Subcutaneous abdominal adipose tissue (tissue), 5 donors: ENCODE measurements at regions not wholly inside any gene's neighbourhood (a gene's known extent, or its start where the extent isn't known, plus 50 kb on each side); places are given as distances from the start of the nearest gene placed in this dataset.

Source experiments
- H3K27ac ChIP-seq: one replicate; pipeline ENCODE4 v1.7.0; 2013; ENCODE audit warnings: low read depth, mild to moderate bottlenecking, inconsistent platforms, low read length, moderate library complexity
- H3K27me3 ChIP-seq, 5 donors: one replicate each; pipeline ENCODE4 v1.7.0; 2013; ENCODE audit warnings: low read length in 5 of 5, inconsistent platforms in 1 of 5; ENCODE audit not compliant: control insufficient read depth in 5 of 5, insufficient read depth in 4 of 5
- H3K36me3 ChIP-seq, 5 donors: one replicate each; pipeline ENCODE4 v1.7.0; 2013; ENCODE audit warnings: low read length in 5 of 5; ENCODE audit not compliant: control insufficient read depth in 5 of 5, insufficient read depth in 5 of 5
- H3K4me1 ChIP-seq, 5 donors: one replicate each; pipeline ENCODE4 v1.7.0; 2013; ENCODE audit warnings: low read length in 5 of 5, mild to moderate bottlenecking in 3 of 5, moderate library complexity in 1 of 5; ENCODE audit not compliant: control insufficient read depth in 5 of 5, insufficient read depth in 5 of 5
- H3K4me3 ChIP-seq, 5 donors: one replicate each; pipeline ENCODE4 v1.7.0; 2013; ENCODE audit warnings: low read length in 5 of 5, low read depth in 1 of 5
- H3K9ac ChIP-seq, 5 donors: one replicate each; pipeline ENCODE4 v1.7.0; 2013; ENCODE audit warnings: low read length in 5 of 5, mild to moderate bottlenecking in 4 of 5, moderate library complexity in 3 of 5
- H3K9me3 ChIP-seq, 5 donors: one replicate each; pipeline ENCODE4 v1.7.0; 2013; ENCODE audit warnings: low read length in 5 of 5; ENCODE audit not compliant: control insufficient read depth in 5 of 5
- donor health status: healthy.
- donor health status: healthy.
- donor health status: healthy.
- donor health status: healthy.
- donor health status: healthy.

- Histone ChIP-seq H3K4me1 (no peaks in the 10 kb centered on the region), H3K4me3 (no peak overlapping the region), H3K36me3 (no peaks in the 10 kb centered on the region), H3K27ac (no peak overlapping the region), H3K9me3 (peaks cover 0 to 7% (median 6%) of the 10 kb centered on the region in 5 donors), H3K27me3 (peaks cover 0 to 16% (median 13%) of the 10 kb centered on the region in 5 donors), H3K9ac (no peak overlapping the region)
Observed at GRCh38 chr17:72534265-72534664, 413.4 kb downstream of the SOX9 start.

GRCh38 chr17:72534776-72535175 lies 414.0 kb downstream of the SOX9 start:
- Histone ChIP-seq H3K4me3 (no peak overlapping the region), H3K9me3 (peaks cover 0 to 7% (median 6%) of the 10 kb centered on the region in 5 donors), H3K27ac (no peak overlapping the region), H3K9ac (no peak overlapping the region), H3K4me1 (peaks cover 0 to 4% (median under 1%) of the 10 kb centered on the region in 5 donors), H3K36me3 (no peaks in the 10 kb centered on the region), H3K27me3 (peaks cover 0 to 18% (median 13%) of the 10 kb centered on the region in 5 donors)

- Histone ChIP-seq H3K27ac (no peak overlapping the region), H3K9me3 (peaks cover 0 to 7% (median 6%) of the 10 kb centered on the region in 5 donors), H3K9ac (no peak overlapping the region), H3K27me3 (peaks cover 0 to 18% (median 13%) of the 10 kb centered on the region in 5 donors), H3K4me1 (peaks cover 0 to 7% (median 5%) of the 10 kb centered on the region in 5 donors), H3K4me3 (no peak overlapping the region), H3K36me3 (no peaks in the 10 kb centered on the region)
Observed at GRCh38 chr17:72535346-72535745, 414.5 kb downstream of the SOX9 start.

- Histone ChIP-seq H3K27ac (no peak overlapping the region), H3K4me3 (no peak overlapping the region), H3K27me3 (peaks cover 0 to 18% (median 13%) of the 10 kb centered on the region in 5 donors), H3K4me1 (peaks cover 0 to 10% (median 9%) of the 10 kb centered on the region in 5 donors), H3K9me3 (peaks cover 0 to 7% (median 6%) of the 10 kb centered on the region in 5 donors), H3K36me3 (no peaks in the 10 kb centered on the region), H3K9ac (no peak overlapping the region)
Observed at GRCh38 chr17:72535779-72536178, 415.0 kb downstream of the SOX9 start.

- peaks cover 0 to 18% (median 13%) of the 10 kb centered on the region in 5 donors for H3K27me3 ChIP-seq
- no peak overlapping the region for H3K27ac ChIP-seq
- H3K36me3 ChIP-seq = no peaks in the 10 kb centered on the region
- no peak overlapping the region for H3K4me3 ChIP-seq
- H3K9me3 ChIP-seq = peaks cover 0 to 7% (median 6%) of the 10 kb centered on the region in 5 donors
- no peak overlapping the region for H3K9ac ChIP-seq
- H3K4me1 ChIP-seq = peaks cover 0 to 10% (median 9%) of the 10 kb centered on the region in 5 donors
Observed at GRCh38 chr17:72536788-72537187, 416.0 kb downstream of the SOX9 start.

DNA sequence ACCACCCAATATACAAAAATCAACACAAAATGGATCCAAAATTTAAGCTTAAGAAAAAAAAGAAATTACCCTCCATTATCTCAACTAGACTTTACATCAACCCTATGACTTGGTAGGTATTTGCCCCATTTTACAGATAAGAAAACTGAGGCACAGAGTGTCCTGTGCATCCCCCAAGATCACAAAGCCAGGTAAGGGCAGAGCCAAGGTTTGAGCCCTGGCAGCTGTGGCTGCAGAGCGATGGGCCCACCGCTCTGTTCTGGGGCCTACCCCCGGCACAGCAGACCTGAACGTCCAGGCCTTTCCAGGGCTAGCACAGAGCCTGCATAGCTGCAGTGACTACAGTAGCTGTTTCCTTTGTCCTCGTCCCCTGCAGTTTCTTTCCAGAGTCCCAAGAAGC lies 417.6 kb downstream of the SOX9 start:
- no peak overlapping the region for H3K9ac ChIP-seq
- H3K9me3 ChIP-seq = peaks cover 0 to 7% (median 6%) of the 10 kb centered on the region in 5 donors
- no peak overlapping the region for H3K27ac ChIP-seq
- H3K4me3 ChIP-seq = no peak overlapping the region
- no peaks in the 10 kb centered on the region for H3K36me3 ChIP-seq
- H3K4me1 ChIP-seq = peaks cover 0 to 10% (median 9%) of the 10 kb centered on the region in 5 donors
- H3K27me3 ChIP-seq = peaks cover 1 to 24% (median 18%) of the 10 kb centered on the region in 5 donors

- Histone ChIP-seq H3K36me3 (no peaks in the 10 kb centered on the region), H3K27me3 (peaks cover 3 to 24% (median 20%) of the 10 kb centered on the region in 5 donors), H3K4me3 (no peak overlapping the region), H3K27ac (no peak overlapping the region), H3K9ac (no peak overlapping the region), H3K9me3 (peaks cover 0 to 7% (median 4%) of the 10 kb centered on the region in 5 donors), H3K4me1 (peaks cover 0 to 10% (median 9%) of the 10 kb centered on the region in 5 donors)
Observed at GRCh38 chr17:72538901-72539352, 418.1 kb downstream of the SOX9 start.

GRCh38 chr17:72539981-72540897 lies 419.4 kb downstream of the SOX9 start:
- Histone ChIP-seq H3K9me3 (no peaks in the 10 kb centered on the region), H3K9ac (no peak overlapping the region), H3K36me3 (no peaks in the 10 kb centered on the region), H3K27ac (no peak overlapping the region), H3K4me1 (peaks cover 0 to 10% (median 9%) of the 10 kb centered on the region in 5 donors), H3K27me3 (peaks cover 3 to 24% (median 20%) of the 10 kb centered on the region in 5 donors), H3K4me3 (peak overlapping the region; percentile 21 to 47 (median 42))

DNA sequence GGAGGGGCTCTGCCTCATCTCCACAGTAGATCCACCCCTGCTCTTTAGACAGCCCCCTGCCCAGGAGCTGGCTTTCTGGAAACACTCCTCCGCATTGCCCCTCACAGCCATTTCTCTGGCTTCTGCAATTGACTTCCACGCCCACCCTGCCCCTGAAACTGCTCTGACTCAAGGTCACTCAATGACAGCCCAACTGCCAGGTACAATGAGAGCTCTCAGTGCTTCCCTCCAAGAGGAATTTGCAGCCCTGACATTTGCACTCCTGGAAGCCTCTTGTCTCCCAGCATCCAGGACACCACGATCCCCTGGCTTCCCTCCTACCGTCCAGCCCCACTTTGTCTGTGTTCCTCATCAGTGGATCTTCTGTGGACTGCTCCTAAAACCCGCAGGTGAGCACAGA lies 421.5 kb downstream of the SOX9 start:
- H3K27me3 ChIP-seq = peaks cover 3 to 17% (median 8%) of the 10 kb centered on the region in 5 donors
- no peak overlapping the region for H3K9ac ChIP-seq
- H3K4me1 ChIP-seq = peaks cover 0 to 10% (median 9%) of the 10 kb centered on the region in 5 donors
- no peaks in the 10 kb centered on the region for H3K36me3 ChIP-seq
- H3K4me3 ChIP-seq = no peak overlapping the region
- H3K27ac ChIP-seq = no peak overlapping the region
- H3K9me3 ChIP-seq = no peaks in the 10 kb centered on the region

DNA sequence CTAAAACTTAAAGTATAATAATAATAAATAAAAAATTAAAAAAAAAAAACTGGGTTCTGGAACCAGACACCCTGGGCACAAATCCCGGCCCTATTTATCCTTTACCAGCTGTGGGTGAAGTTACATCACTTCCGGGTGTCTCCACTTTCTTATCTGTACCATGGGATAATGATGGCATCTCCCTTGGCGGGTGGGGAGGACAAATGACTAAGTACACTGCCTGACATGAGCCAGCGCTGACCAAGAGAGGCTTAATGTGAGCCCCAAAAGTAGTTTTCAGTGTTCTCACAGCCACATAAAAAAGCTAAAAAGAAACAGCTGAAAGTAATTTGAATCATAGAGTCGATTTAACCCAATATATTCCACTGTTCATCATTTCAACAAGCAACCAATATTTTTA lies 424.9 kb downstream of the SOX9 start:
- Histone ChIP-seq H3K4me3 (no peak overlapping the region), H3K4me1 (no peaks in the 10 kb centered on the region), H3K27ac (no peak overlapping the region), H3K27me3 (peaks cover 3 to 8% (median 6%) of the 10 kb centered on the region in 5 donors), H3K9ac (no peak overlapping the region), H3K36me3 (no peaks in the 10 kb centered on the region), H3K9me3 (peaks cover 0 to 3% (median 0%) of the 10 kb centered on the region in 5 donors)
